Adipocyte (in vitro differentiated cells): ENCODE measurements at regions not wholly inside any gene's neighbourhood (a gene's known extent, or its start where the extent isn't known, plus 50 kb on each side); places are given as distances from the start of the nearest gene placed in this dataset.
"Not testable (repeated sequence)": the region's sequence is repeated elsewhere in the genome, so short reads cannot be mapped to it uniquely, and the experiment has no call there.

Experiments used
- DNase-seq: peaks from one replicate; pipeline ENCODE4 v3.0.0-alpha.2; 2015; ENCODE audit warnings: low read depth
- H3K27me3 ChIP-seq: replicated peaks from 2 replicates; pipeline ENCODE4 v1.7.0; 2013; ENCODE audit warnings: mild to moderate bottlenecking, low read length, moderate library complexity; ENCODE audit not compliant: control insufficient read depth, insufficient read depth
- H3K36me3 ChIP-seq: 2 replicates; pipeline ENCODE4 v1.7.0; 2013; ENCODE audit warnings: low read length, mild to moderate bottlenecking, moderate library complexity; ENCODE audit not compliant: control insufficient read depth, insufficient read depth, severe bottlenecking
- H3K4me1 ChIP-seq: 2 replicates; pipeline ENCODE4 v1.7.0; 2013; ENCODE audit warnings: mild to moderate bottlenecking, low read length, moderate library complexity; ENCODE audit not compliant: control insufficient read depth, insufficient read depth
- H3K4me3 ChIP-seq: 2 replicates; pipeline ENCODE4 v1.7.0; 2013; ENCODE audit warnings: mild to moderate bottlenecking, low read length, moderate library complexity
- H3K9ac ChIP-seq: 2 replicates; pipeline ENCODE4 v1.7.0; 2013; ENCODE audit warnings: mild to moderate bottlenecking, low read length, moderate library complexity
- H3K9me3 ChIP-seq: 2 replicates; pipeline ENCODE4 v1.7.0; 2013; ENCODE audit warnings: mild to moderate bottlenecking, low read length, moderate library complexity; ENCODE audit not compliant: control insufficient read depth

GRCh38 chr12:131245161-131245560, 291.5 kb downstream of the ADGRD1 start:
- Histone ChIP-seq H3K27me3 (peaks cover 12% of the 10 kb centered on the region), H3K9me3 (peaks cover 13% of the 10 kb centered on the region)
- not testable (repeated sequence) for H3K9ac ChIP-seq, H3K4me1 ChIP-seq, H3K4me3 ChIP-seq, H3K36me3 ChIP-seq, DNase-seq

GRCh38 chr12:131245564-131246355, 292.1 kb downstream of the ADGRD1 start:
- no peak overlapping the region for H3K4me3 ChIP-seq
- H3K27me3 ChIP-seq, result peaks cover 12% of the 10 kb centered on the region
- H3K4me1 ChIP-seq, result peaks cover 12% of the 10 kb centered on the region
- peaks cover 13% of the 10 kb centered on the region for H3K9me3 ChIP-seq
- H3K9ac ChIP-seq, result no peak overlapping the region
- DNase-seq, result no peak
- H3K36me3 ChIP-seq, result no peaks in the 10 kb centered on the region

GRCh38 chr12:131247026-131247725, 293.5 kb downstream of the ADGRD1 start:
- peaks cover 12% of the 10 kb centered on the region for H3K4me1 ChIP-seq
- DNase-seq, H3K36me3 ChIP-seq, H3K9me3 ChIP-seq, H3K9ac ChIP-seq, H3K4me3 ChIP-seq: not testable (repeated sequence)
- peaks cover 18% of the 10 kb centered on the region for H3K27me3 ChIP-seq

- H3K36me3 ChIP-seq, DNase-seq, H3K4me3 ChIP-seq, H3K9me3 ChIP-seq, H3K9ac ChIP-seq: not testable (repeated sequence)
- Histone ChIP-seq H3K4me1 (peaks cover 12% of the 10 kb centered on the region), H3K27me3 (peaks cover 17% of the 10 kb centered on the region)
Observed at GRCh38 chr12:131247875-131248274, 294.2 kb downstream of the ADGRD1 start.

- Histone ChIP-seq H3K4me3 (no peak overlapping the region), H3K4me1 (peaks cover 12% of the 10 kb centered on the region), H3K27me3 (peaks cover 26% of the 10 kb centered on the region), H3K9me3 (no peaks in the 10 kb centered on the region), H3K36me3 (no peaks in the 10 kb centered on the region), H3K9ac (no peak overlapping the region)
- no peak for DNase-seq
Observed at GRCh38 chr12:131249246-131250027, 295.7 kb downstream of the ADGRD1 start.

GRCh38 chr12:131250028-131250950, 296.6 kb downstream of the ADGRD1 start:
- no peaks in the 10 kb centered on the region for H3K36me3 ChIP-seq
- H3K4me1 ChIP-seq, result peaks cover 12% of the 10 kb centered on the region
- H3K4me3 ChIP-seq, result no peak overlapping the region
- no peak for DNase-seq
- peaks cover 26% of the 10 kb centered on the region for H3K27me3 ChIP-seq
- no peaks in the 10 kb centered on the region for H3K9me3 ChIP-seq
- H3K9ac ChIP-seq, result no peak overlapping the region

- DNase-seq, result no peak
- H3K4me1 ChIP-seq, result peaks cover 12% of the 10 kb centered on the region
- no peaks in the 10 kb centered on the region for H3K36me3 ChIP-seq
- no peaks in the 10 kb centered on the region for H3K9me3 ChIP-seq
- no peak overlapping the region for H3K4me3 ChIP-seq
- peaks cover 20% of the 10 kb centered on the region for H3K27me3 ChIP-seq
- H3K9ac ChIP-seq, result no peak overlapping the region
Observed at GRCh38 chr12:131250951-131251315, 297.2 kb downstream of the ADGRD1 start.

GRCh38 chr12:131251336-131252101, 297.8 kb downstream of the ADGRD1 start:
- DNase-seq, result no peak
- Histone ChIP-seq H3K9me3 (peaks cover 4% of the 10 kb centered on the region), H3K9ac (no peak overlapping the region), H3K4me1 (peaks cover 12% of the 10 kb centered on the region), H3K4me3 (no peak overlapping the region), H3K36me3 (no peaks in the 10 kb centered on the region), H3K27me3 (peaks cover 20% of the 10 kb centered on the region)

GRCh38 chr12:131253376-131254026, 299.8 kb downstream of the ADGRD1 start:
- Histone ChIP-seq H3K4me3 (no peak overlapping the region), H3K27me3 (peaks cover 27% of the 10 kb centered on the region)

GRCh38 chr12:131254374-131254773, 300.7 kb downstream of the ADGRD1 start:
- Histone ChIP-seq H3K9me3 (peaks cover 10% of the 10 kb centered on the region), H3K36me3 (no peaks in the 10 kb centered on the region), H3K4me1 (peaks cover 12% of the 10 kb centered on the region), H3K4me3 (no peak overlapping the region), H3K27me3 (peaks cover 27% of the 10 kb centered on the region), H3K9ac (no peak overlapping the region)
- no peak for DNase-seq

More at GRCh38 chr12:131253376-131254026, 299.8 kb downstream of the ADGRD1 start:
- no peak for DNase-seq
- H3K9ac ChIP-seq, result no peak overlapping the region
- peaks cover 10% of the 10 kb centered on the region for H3K9me3 ChIP-seq
- H3K36me3 ChIP-seq, result no peaks in the 10 kb centered on the region
- H3K4me1 ChIP-seq, result peaks cover 12% of the 10 kb centered on the region
